GM12891 (cell line): ENCODE measurements at regions not wholly inside any gene's neighbourhood (a gene's known extent, or its start where the extent isn't known, plus 50 kb on each side); places are given as distances from the start of the nearest gene placed in this dataset.

Source experiments
- PAX5 ChIP-seq: IDR thresholded peaks from 2 replicates; pipeline ENCODE4 v1.6.1; 2011; ENCODE audit warnings: low read length, moderate library complexity, mild to moderate bottlenecking; ENCODE audit not compliant: insufficient read depth, severe bottlenecking
- POLR2A ChIP-seq: IDR thresholded peaks from 2 replicates; pipeline ENCODE4 v1.6.1; 2011; ENCODE audit warnings: low read depth, low read length, control low read depth
- POLR2AphosphoS5 ChIP-seq: IDR thresholded peaks from 2 replicates; pipeline ENCODE4 v1.6.1; 2011; ENCODE audit warnings: low read depth, low read length, control low read depth
- POU2F2 ChIP-seq: IDR thresholded peaks from 2 replicates; pipeline ENCODE4 v1.6.1; 2011; ENCODE audit warnings: low read depth, mild to moderate bottlenecking, control low read depth, low read length, moderate library complexity
- SPI1 ChIP-seq: IDR thresholded peaks from 2 replicates; pipeline ENCODE4 v1.6.1; 2011; ENCODE audit warnings: low read depth, low read length, control low read depth
- TAF1 ChIP-seq: IDR thresholded peaks from 2 replicates; pipeline ENCODE4 v1.6.1; 2011; ENCODE audit warnings: low read depth, low read length, control low read depth

- TF ChIP-seq POLR2AphosphoS5 (no peak), POLR2A (no peak), TAF1 (no peak), PAX5 (no peak), SPI1 (no peak), POU2F2 (no peak)
Measured at GRCh38 chr6:167687116-167687725, 139.5 kb upstream of the AFDN start.
